Coronary artery (tissue), 2 donors: ENCODE measurements at regions not wholly inside any gene's neighbourhood (a gene's known extent, or its start where the extent isn't known, plus 50 kb on each side); places are given as distances from the start of the nearest gene placed in this dataset.

Experiments
- DNase-seq: peaks from one replicate; pipeline ENCODE4 v3.0.0-alpha.2; 2017; ENCODE audit warnings: low spot score
- H3K27ac ChIP-seq, 2 donors: fragments of 200-600 bp; sonication (generic); one replicate each; pipeline ENCODE4 v1.5.1; 2016 to 2019
- H3K4me3 ChIP-seq: fragments of 200-600 bp; sonication (generic); 2 replicates; pipeline ENCODE4 v1.5.1; 2016; ENCODE audit warnings: mild to moderate bottlenecking, moderate library complexity
- TF ChIP-seq, protein P1 (sequence below): fragments of 200-600 bp; sonication (generic); IDR thresholded peaks from one replicate; pipeline ENCODE4 v1.5.1; 2019; ENCODE audit warnings: antibody characterized with exemption

GRCh38 chr7:119438315-119438714 is 834.7 kb upstream of the KCND2 start:
- Histone ChIP-seq H3K27ac (no peak overlapping the region), H3K4me3 (no peak overlapping the region)
- TF ChIP-seq, protein P1, sequence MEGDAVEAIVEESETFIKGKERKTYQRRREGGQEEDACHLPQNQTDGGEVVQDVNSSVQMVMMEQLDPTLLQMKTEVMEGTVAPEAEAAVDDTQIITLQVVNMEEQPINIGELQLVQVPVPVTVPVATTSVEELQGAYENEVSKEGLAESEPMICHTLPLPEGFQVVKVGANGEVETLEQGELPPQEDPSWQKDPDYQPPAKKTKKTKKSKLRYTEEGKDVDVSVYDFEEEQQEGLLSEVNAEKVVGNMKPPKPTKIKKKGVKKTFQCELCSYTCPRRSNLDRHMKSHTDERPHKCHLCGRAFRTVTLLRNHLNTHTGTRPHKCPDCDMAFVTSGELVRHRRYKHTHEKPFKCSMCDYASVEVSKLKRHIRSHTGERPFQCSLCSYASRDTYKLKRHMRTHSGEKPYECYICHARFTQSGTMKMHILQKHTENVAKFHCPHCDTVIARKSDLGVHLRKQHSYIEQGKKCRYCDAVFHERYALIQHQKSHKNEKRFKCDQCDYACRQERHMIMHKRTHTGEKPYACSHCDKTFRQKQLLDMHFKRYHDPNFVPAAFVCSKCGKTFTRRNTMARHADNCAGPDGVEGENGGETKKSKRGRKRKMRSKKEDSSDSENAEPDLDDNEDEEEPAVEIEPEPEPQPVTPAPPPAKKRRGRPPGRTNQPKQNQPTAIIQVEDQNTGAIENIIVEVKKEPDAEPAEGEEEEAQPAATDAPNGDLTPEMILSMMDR: no peak
- no peak for DNase-seq

DNA sequence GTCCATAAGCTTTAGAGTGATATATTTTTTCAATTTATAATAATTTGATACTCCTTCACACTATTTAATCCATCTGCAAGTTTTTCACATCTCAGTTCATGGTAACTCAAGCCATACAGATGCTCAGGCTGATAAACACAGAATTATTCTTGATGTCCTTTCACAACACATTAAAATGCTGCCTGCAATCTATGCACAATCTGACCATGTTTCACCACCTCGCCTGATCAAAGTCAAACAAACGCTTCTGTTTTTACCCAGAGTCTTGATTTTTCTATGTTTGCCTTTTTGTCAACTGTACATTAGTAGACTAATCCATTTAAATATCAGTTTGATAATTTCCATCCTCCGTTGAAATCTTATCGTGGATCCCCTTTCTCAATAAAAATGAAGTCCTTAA is 833.8 kb upstream of the KCND2 start:
- no peak overlapping the region for H3K4me3 ChIP-seq
- no peak for DNase-seq
- TF ChIP-seq, protein P1: no peak
- no peak overlapping the region for H3K27ac ChIP-seq

DNA sequence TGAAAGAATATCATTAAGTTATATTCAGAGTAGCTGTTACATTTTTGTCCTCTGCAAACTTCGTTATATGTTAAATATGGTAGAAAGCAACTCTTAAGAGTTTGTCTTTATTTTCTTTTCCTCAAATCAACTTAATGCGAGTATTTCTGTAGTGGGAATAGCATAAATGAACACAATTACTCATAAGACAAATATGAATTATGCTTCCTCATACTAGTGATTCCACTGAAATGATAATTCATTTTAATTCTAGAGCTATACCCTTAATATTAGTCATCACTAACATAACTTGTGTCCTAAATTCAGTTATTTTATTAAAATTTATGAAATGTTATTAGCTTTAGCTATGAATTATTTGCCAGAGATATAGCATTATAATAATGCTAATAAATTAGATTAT is 820.6 kb upstream of the KCND2 start:
- no peak overlapping the region for H3K4me3 ChIP-seq
- no peak for DNase-seq
- TF ChIP-seq, protein P1: no peak
- H3K27ac ChIP-seq: no peak overlapping the region

DNA sequence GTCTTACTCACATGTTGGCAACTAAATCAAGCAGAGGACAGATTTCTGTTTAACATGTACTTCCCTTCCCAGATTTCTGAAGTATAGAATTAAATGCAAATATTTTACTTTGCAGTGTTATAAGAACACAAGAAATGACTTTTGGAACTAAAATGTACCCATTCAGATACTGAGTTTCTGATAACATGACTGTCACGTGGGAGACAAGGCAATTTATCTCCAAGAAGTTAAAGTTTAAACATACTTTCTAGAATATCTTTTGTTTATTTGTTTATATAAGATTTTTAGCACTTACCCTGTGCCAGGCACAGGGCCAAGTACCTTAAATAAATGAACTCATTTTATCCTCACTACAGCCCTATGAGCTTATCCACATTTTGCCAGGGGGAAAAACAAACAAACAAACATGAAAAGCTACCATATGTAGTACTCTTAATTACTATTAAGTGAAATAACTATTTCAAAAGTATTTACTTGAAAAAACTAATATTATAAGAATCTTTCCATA is 807.1 kb upstream of the KCND2 start:
- no peak overlapping the region for H3K4me3 ChIP-seq
- no peak overlapping the region for H3K27ac ChIP-seq
- no peak for DNase-seq
- TF ChIP-seq, protein P1: no peak

GRCh38 chr7:119472408-119473038 is 800.5 kb upstream of the KCND2 start:
- Histone ChIP-seq H3K27ac (no peak overlapping the region), H3K4me3 (no peak overlapping the region)
- TF ChIP-seq, protein P1: no peak
- DNase-seq: no peak

DNA sequence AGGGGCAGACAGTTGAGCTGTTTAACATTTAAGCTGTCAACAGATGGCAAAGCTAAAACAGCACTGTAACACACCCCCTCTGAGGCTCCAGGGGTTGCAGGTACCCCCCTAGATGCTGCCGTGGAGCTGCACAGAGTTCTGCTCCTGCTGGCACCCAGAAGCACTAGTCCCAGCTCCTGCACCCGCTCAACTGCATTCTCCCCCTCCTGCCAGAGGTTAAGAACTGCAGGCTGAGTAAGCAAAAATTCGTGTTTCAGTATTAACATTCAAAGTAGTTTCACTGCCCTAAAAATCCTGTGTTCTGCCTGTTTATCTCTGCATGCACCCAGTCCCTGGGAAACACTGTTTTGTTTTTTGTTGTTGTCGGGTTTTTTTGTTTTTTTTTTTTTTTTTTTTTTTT is 790.8 kb upstream of the KCND2 start:
- TF ChIP-seq, protein P1: no peak
- Histone ChIP-seq H3K4me3 (no peak overlapping the region), H3K27ac (no peak overlapping the region)
- no peak for DNase-seq

DNA sequence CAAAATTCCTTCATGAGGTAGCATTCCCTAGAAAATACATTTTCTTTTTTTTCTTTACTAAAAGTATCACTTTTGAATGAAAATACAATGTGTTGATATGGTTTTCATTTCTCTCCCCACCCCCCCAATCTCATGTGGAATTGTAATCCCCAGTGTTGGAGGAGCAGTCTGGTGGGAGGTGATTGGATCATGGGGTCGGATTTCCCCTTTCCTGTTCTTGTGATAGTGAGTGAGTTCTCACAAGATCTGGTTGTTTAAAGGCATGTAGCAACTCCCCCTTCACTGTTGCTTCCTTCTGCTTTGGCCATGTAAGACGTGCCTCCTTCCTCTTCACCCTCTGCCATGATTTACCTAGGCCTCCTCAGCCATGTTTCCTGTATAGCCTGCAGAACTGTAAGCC is 790.3 kb upstream of the KCND2 start:
- TF ChIP-seq, protein P1: no peak
- H3K27ac ChIP-seq: no peak overlapping the region
- no peak for DNase-seq
- H3K4me3 ChIP-seq: no peak overlapping the region
